Calu3 (cell line): ENCODE measurements at regions not wholly inside any gene's neighbourhood (a gene's known extent, or its start where the extent isn't known, plus 50 kb on each side); places are given as distances from the start of the nearest gene placed in this dataset.

Source experiments
- BruUV-seq: library from RNA; stranded (reverse); fragments of 400-500 nt; replicated peaks from 2 replicates; lab custom pipeline; 2021; lab: Mats Ljungman, UMichigan
- CTCF ChIA-PET: fragments of 300-600 bp; sonication (Branson Sonifier 250); formaldehyde crosslinking; loops from one replicate; lab custom pipeline; 2022; ENCODE audit warnings: antibody characterized with exemption; lab: Charles Lee
- DNase-seq: peaks from one replicate; pipeline ENCODE4 v3.0.0; 2022
- H3K27ac Mint-ChIP-seq: one replicate; pipeline ENCODE4 v1.8.0; 2022; ENCODE audit warnings: mixed read lengths; ENCODE audit not compliant: unreplicated experiment
- H3K27me3 Mint-ChIP-seq: one replicate; pipeline ENCODE4 v1.8.0; 2022; ENCODE audit warnings: mixed read lengths; ENCODE audit not compliant: unreplicated experiment
- H3K36me3 Mint-ChIP-seq: one replicate; pipeline ENCODE4 v1.8.0; 2022; ENCODE audit warnings: mild to moderate bottlenecking, moderate library complexity, mixed read lengths; ENCODE audit not compliant: insufficient read depth, unreplicated experiment
- H3K4me1 Mint-ChIP-seq: one replicate; pipeline ENCODE4 v1.8.0; 2022; ENCODE audit warnings: mild to moderate bottlenecking, low read depth, mixed read lengths; ENCODE audit not compliant: unreplicated experiment
- H3K4me3 Mint-ChIP-seq: one replicate; pipeline ENCODE4 v1.8.0; 2022; ENCODE audit warnings: mild to moderate bottlenecking, low read depth, moderate library complexity, mixed read lengths; ENCODE audit not compliant: unreplicated experiment
- H3K9me3 Mint-ChIP-seq: one replicate; pipeline ENCODE4 v1.8.0; 2022; ENCODE audit warnings: low read depth, mixed read lengths; ENCODE audit not compliant: unreplicated experiment
- CTCF ChIP-seq: fragments of 200-600 bp; IDR thresholded peaks from one replicate; pipeline ENCODE4 v1.8.0; 2022; ENCODE audit warnings: antibody characterized with exemption; ENCODE audit not compliant: unreplicated experiment
- intact Hi-C: fragments of 100-400 bp; cut with micrococcal nuclease; formaldehyde crosslinking; loops from one replicate; pipeline ENCODE4 v1.10.0; 2022; ENCODE audit not compliant: unreplicated experiment

DNA sequence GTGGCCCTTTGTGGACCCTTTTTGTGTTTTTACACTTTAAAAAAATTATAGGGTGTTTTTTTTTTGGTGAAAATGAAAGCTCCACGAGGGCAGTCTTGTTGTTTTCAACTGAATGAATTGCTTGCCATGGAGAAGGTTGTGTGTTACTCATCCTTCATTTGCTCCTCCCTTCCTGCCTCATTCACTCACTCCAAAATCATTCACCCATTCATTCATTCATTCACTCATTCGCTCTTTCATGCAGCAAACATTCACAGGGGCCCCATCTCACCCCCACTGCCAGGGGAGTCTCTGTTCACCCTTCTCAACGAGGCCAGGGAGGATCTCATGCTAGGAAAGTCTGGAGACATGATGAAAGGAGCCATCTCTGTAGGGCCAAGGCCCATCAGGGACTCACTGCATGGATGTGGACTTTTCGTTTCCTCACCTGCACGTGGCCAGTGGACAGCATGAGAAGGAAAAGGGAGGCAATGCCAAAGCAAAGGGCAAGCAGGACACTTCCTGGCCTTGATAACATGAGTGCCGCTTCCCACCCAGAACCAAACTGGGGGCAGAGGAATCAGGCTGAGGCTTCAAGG lies 62.8 kb upstream of the COL13A1 start:
- Mint-ChIP-seq H3K4me3 (no peak overlapping the region), H3K36me3 (no peaks in the 10 kb centered on the region), H3K27me3 (peaks cover 82% of the 10 kb centered on the region), H3K4me1 (no peaks in the 10 kb centered on the region), H3K27ac (no peak overlapping the region), H3K9me3 (no peaks in the 10 kb centered on the region)
- DNase-seq = no peak
- intact Hi-C loops = no loop called here
- TF ChIP-seq CTCF = no peak
- CTCF ChIA-PET = interaction anchor here (0.6 kb wide), 1 partner anchor 299 kb away, joined by 3 read pairs; no protein-coding TSS in a partner anchor
- no TSS peak for BruUV-seq

DNA sequence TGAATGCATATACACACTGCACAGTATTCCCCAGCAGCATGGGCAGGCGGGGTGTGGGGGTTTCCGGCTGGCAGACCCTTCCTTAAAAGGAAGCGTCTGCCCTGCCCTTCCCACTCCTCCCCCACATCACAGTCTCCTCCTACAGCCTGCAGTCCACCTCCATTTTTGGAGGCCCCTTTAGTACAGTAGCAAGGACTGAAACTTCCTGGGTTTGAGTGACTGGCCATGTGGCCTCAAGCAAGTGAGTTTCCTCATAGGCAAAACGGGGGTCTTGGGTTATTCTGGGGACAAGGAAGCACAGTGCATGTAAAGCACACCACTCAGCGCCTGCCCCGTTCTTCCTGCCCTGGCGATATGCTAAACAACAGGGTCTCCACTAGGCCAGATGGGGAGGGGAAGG lies 62.1 kb upstream of the COL13A1 start:
- H3K9me3 Mint-ChIP-seq = no peaks in the 10 kb centered on the region
- CTCF ChIA-PET = no interaction called here
- no peak overlapping the region for H3K4me3 Mint-ChIP-seq
- intact Hi-C loops = loop anchor here (5.0 kb wide), 1 partner anchor 173 kb away; no protein-coding TSS in a partner anchor
- no peak for DNase-seq
- no peaks in the 10 kb centered on the region for H3K36me3 Mint-ChIP-seq
- TF ChIP-seq CTCF = no peak
- no peaks in the 10 kb centered on the region for H3K4me1 Mint-ChIP-seq
- H3K27me3 Mint-ChIP-seq = peaks cover 82% of the 10 kb centered on the region
- no TSS peak for BruUV-seq
- H3K27ac Mint-ChIP-seq = no peak overlapping the region

GRCh38 chr10:69740126-69740525 lies 61.6 kb upstream of the COL13A1 start:
- Mint-ChIP-seq H3K4me3 (no peak overlapping the region), H3K27ac (no peak overlapping the region), H3K27me3 (peaks cover 82% of the 10 kb centered on the region), H3K9me3 (no peaks in the 10 kb centered on the region), H3K36me3 (no peaks in the 10 kb centered on the region), H3K4me1 (no peaks in the 10 kb centered on the region)
- DNase-seq = no peak
- CTCF ChIA-PET = no interaction called here
- BruUV-seq = no TSS peak
- intact Hi-C loops = loop anchor here (5.0 kb wide), 1 partner anchor 172 kb away; no protein-coding TSS in a partner anchor
- TF ChIP-seq CTCF = no peak

GRCh38 chr10:69741252-69741651 lies 60.5 kb upstream of the COL13A1 start:
- CTCF ChIA-PET = no interaction called here
- no peak overlapping the region for H3K27ac Mint-ChIP-seq
- H3K4me1 Mint-ChIP-seq = no peaks in the 10 kb centered on the region
- intact Hi-C loops = loop anchor here (5.0 kb wide), 1 partner anchor 171 kb away; no protein-coding TSS in a partner anchor
- H3K4me3 Mint-ChIP-seq = no peak overlapping the region
- DNase-seq = no peak
- H3K27me3 Mint-ChIP-seq = peaks cover 91% of the 10 kb centered on the region
- no TSS peak for BruUV-seq
- H3K9me3 Mint-ChIP-seq = no peaks in the 10 kb centered on the region
- TF ChIP-seq CTCF = no peak
- H3K36me3 Mint-ChIP-seq = no peaks in the 10 kb centered on the region
